Skeletal muscle satellite cell (primary cell): ENCODE measurements at regions not wholly inside any gene's neighbourhood (a gene's known extent, or its start where the extent isn't known, plus 50 kb on each side); places are given as distances from the start of the nearest gene placed in this dataset.
"Not testable (repeated sequence)": the region's sequence is repeated elsewhere in the genome, so short reads cannot be mapped to it uniquely, and the experiment has no call there.

Source experiments
- H3K27me3 ChIP-seq: 2 replicates; pipeline ENCODE4 v1.7.0; 2013; ENCODE audit warnings: low read length; ENCODE audit not compliant: control insufficient read depth, insufficient read depth
- H3K36me3 ChIP-seq: 2 replicates; pipeline ENCODE4 v1.7.0; 2013; ENCODE audit warnings: mild to moderate bottlenecking, control low read depth, low read length; ENCODE audit not compliant: insufficient read depth
- H3K4me1 ChIP-seq: 2 replicates; pipeline ENCODE4 v1.7.0; 2013; ENCODE audit warnings: low read length; ENCODE audit not compliant: control insufficient read depth, insufficient read depth
- H3K4me2 ChIP-seq: 2 replicates; pipeline ENCODE4 v1.7.0; 2013; ENCODE audit warnings: mild to moderate bottlenecking, low read length
- H3K4me3 ChIP-seq: 2 replicates; pipeline ENCODE4 v1.7.0; 2013; ENCODE audit warnings: low read length
- H3K9ac ChIP-seq: 2 replicates; pipeline ENCODE4 v1.7.0; 2013; ENCODE audit warnings: mild to moderate bottlenecking, low read depth, low read length, moderate library complexity
- H3K9me3 ChIP-seq: replicated peaks from 2 replicates; pipeline ENCODE4 v1.7.0; 2013; ENCODE audit warnings: mild to moderate bottlenecking, control low read depth, low read length

- Histone ChIP-seq H3K4me1 (peaks cover 18% of the 10 kb centered on the region), H3K4me3 (no peak overlapping the region), H3K9me3 (no peaks in the 10 kb centered on the region), H3K27me3 (no peaks in the 10 kb centered on the region), H3K36me3 (no peaks in the 10 kb centered on the region), H3K9ac (peak overlapping the region; percentile 2), H3K4me2 (peak overlapping the region; percentile 31)
Measured at GRCh38 chr13:90485436-90485835, 862.1 kb upstream of the MIR17HG start.

- Histone ChIP-seq H3K9ac (no peak overlapping the region), H3K27me3 (no peaks in the 10 kb centered on the region), H3K4me3 (no peak overlapping the region), H3K4me1 (no peaks in the 10 kb centered on the region), H3K4me2 (no peak overlapping the region), H3K36me3 (no peaks in the 10 kb centered on the region), H3K9me3 (no peaks in the 10 kb centered on the region)
Measured at GRCh38 chr13:90492872-90493271, 854.6 kb upstream of the MIR17HG start.

- Histone ChIP-seq H3K9me3 (no peaks in the 10 kb centered on the region), H3K4me1 (peaks cover 7% of the 10 kb centered on the region), H3K36me3 (no peaks in the 10 kb centered on the region), H3K9ac (no peak overlapping the region), H3K4me3 (no peak overlapping the region), H3K27me3 (no peaks in the 10 kb centered on the region), H3K4me2 (no peak overlapping the region)
Measured at GRCh38 chr13:90493667-90494066, 853.8 kb upstream of the MIR17HG start.

GRCh38 chr13:90494849-90495248, 852.6 kb upstream of the MIR17HG start:
- H3K9me3 ChIP-seq, H3K4me3 ChIP-seq, H3K4me1 ChIP-seq, H3K4me2 ChIP-seq, H3K36me3 ChIP-seq, H3K9ac ChIP-seq, H3K27me3 ChIP-seq: not testable (repeated sequence)

GRCh38 chr13:90498096-90498495, 849.4 kb upstream of the MIR17HG start:
- Histone ChIP-seq H3K4me1 (peaks cover 7% of the 10 kb centered on the region), H3K9me3 (no peaks in the 10 kb centered on the region), H3K4me2 (no peak overlapping the region), H3K27me3 (no peaks in the 10 kb centered on the region), H3K9ac (no peak overlapping the region), H3K36me3 (no peaks in the 10 kb centered on the region), H3K4me3 (no peak overlapping the region)

GRCh38 chr13:90498816-90499215, 848.7 kb upstream of the MIR17HG start:
- Histone ChIP-seq H3K27me3 (no peaks in the 10 kb centered on the region), H3K9ac (no peak overlapping the region), H3K36me3 (no peaks in the 10 kb centered on the region), H3K4me2 (no peak overlapping the region), H3K9me3 (no peaks in the 10 kb centered on the region), H3K4me1 (peaks cover 7% of the 10 kb centered on the region), H3K4me3 (no peak overlapping the region)

GRCh38 chr13:90500569-90500968, 846.9 kb upstream of the MIR17HG start:
- H3K27me3 ChIP-seq = no peaks in the 10 kb centered on the region
- H3K9me3 ChIP-seq = no peaks in the 10 kb centered on the region
- H3K36me3 ChIP-seq = no peaks in the 10 kb centered on the region

GRCh38 chr13:90502153-90502552, 845.3 kb upstream of the MIR17HG start:
- Histone ChIP-seq H3K9ac (no peak overlapping the region), H3K36me3 (no peaks in the 10 kb centered on the region), H3K4me1 (peaks cover 7% of the 10 kb centered on the region), H3K4me2 (no peak overlapping the region), H3K27me3 (no peaks in the 10 kb centered on the region), H3K4me3 (no peak overlapping the region), H3K9me3 (no peaks in the 10 kb centered on the region)

More at GRCh38 chr13:90500569-90500968, 846.9 kb upstream of the MIR17HG start:
- Histone ChIP-seq H3K4me1 (peaks cover 7% of the 10 kb centered on the region), H3K4me2 (no peak overlapping the region), H3K4me3 (no peak overlapping the region), H3K9ac (no peak overlapping the region)

GRCh38 chr13:90502762-90503161, 844.7 kb upstream of the MIR17HG start:
- H3K4me1 ChIP-seq = peaks cover 7% of the 10 kb centered on the region
- no peak overlapping the region for H3K4me2 ChIP-seq
- H3K9me3 ChIP-seq = no peaks in the 10 kb centered on the region
- H3K9ac ChIP-seq = no peak overlapping the region
- H3K36me3 ChIP-seq = no peaks in the 10 kb centered on the region
- no peak overlapping the region for H3K4me3 ChIP-seq
- H3K27me3 ChIP-seq = no peaks in the 10 kb centered on the region

GRCh38 chr13:90510319-90510718, 837.2 kb upstream of the MIR17HG start:
- H3K9me3 ChIP-seq = no peaks in the 10 kb centered on the region
- no peak overlapping the region for H3K4me2 ChIP-seq
- H3K36me3 ChIP-seq = no peaks in the 10 kb centered on the region
- no peaks in the 10 kb centered on the region for H3K4me1 ChIP-seq
- H3K9ac ChIP-seq = no peak overlapping the region
- H3K4me3 ChIP-seq = no peak overlapping the region
- H3K27me3 ChIP-seq = no peaks in the 10 kb centered on the region

GRCh38 chr13:90511903-90512302, 835.6 kb upstream of the MIR17HG start:
- H3K27me3 ChIP-seq = no peaks in the 10 kb centered on the region
- H3K36me3 ChIP-seq = no peaks in the 10 kb centered on the region
- H3K4me1 ChIP-seq = no peaks in the 10 kb centered on the region
- H3K4me3 ChIP-seq = no peak overlapping the region
- no peaks in the 10 kb centered on the region for H3K9me3 ChIP-seq
- no peak overlapping the region for H3K9ac ChIP-seq
- no peak overlapping the region for H3K4me2 ChIP-seq

GRCh38 chr13:90514712-90515111, 832.8 kb upstream of the MIR17HG start:
- H3K36me3 ChIP-seq, H3K9ac ChIP-seq, H3K9me3 ChIP-seq, H3K4me1 ChIP-seq, H3K27me3 ChIP-seq, H3K4me3 ChIP-seq, H3K4me2 ChIP-seq: not testable (repeated sequence)
